SU-DHL-6 (cell line): ENCODE measurements at regions not wholly inside any gene's neighbourhood (a gene's known extent, or its start where the extent isn't known, plus 50 kb on each side); places are given as distances from the start of the nearest gene placed in this dataset.

Source experiments
- H2AFZ ChIP-seq: fragments of 200-600 bp; sonication (generic); 2 replicates; pipeline ENCODE4 v1.6.1; 2014; ENCODE audit warnings: low read depth, mild to moderate bottlenecking, moderate library complexity, mixed read lengths, antibody characterized with exemption, low read length; ENCODE audit not compliant: severe bottlenecking
- H3F3A ChIP-seq: fragments of 200-600 bp; shearing (Covaris generic); 2 replicates; pipeline ENCODE4 v1.6.0; 2016; ENCODE audit warnings: antibody characterized with exemption, mild to moderate bottlenecking; ENCODE audit not compliant: insufficient read depth
- H3K27ac ChIP-seq: fragments of 200-600 bp; sonication (generic); 2 replicates; pipeline ENCODE4 v1.5.1; 2016; ENCODE audit warnings: low read depth, mild to moderate bottlenecking, low read length, moderate library complexity, mixed read lengths
- H3K27me3 ChIP-seq: fragments of 200-600 bp; sonication (generic), shearing (Covaris generic); 2 replicates; pipeline ENCODE4 v1.6.0; 2014; ENCODE audit warnings: mild to moderate bottlenecking, low read length
- H3K36me3 ChIP-seq: fragments of 200-600 bp; sonication (generic); 2 replicates; pipeline ENCODE4 v1.6.1; 2014; ENCODE audit warnings: mild to moderate bottlenecking, low read length, mixed read lengths
- H3K4me2 ChIP-seq: fragments of 300-600, 200-600 bp; shearing (Covaris generic), sonication (generic); 2 replicates; pipeline ENCODE4 v1.6.0; 2014; ENCODE audit warnings: low read length, low read depth, mild to moderate bottlenecking; ENCODE audit not compliant: poor library complexity, severe bottlenecking
- H3K4me3 ChIP-seq: fragments of 200-600 bp; sonication (generic); 2 replicates; pipeline ENCODE4 v1.5.1; 2014; ENCODE audit warnings: antibody characterized with exemption, low read length, mild to moderate bottlenecking, mixed read lengths; ENCODE audit not compliant: insufficient read depth, poor library complexity, severe bottlenecking
- H3K79me2 ChIP-seq: fragments of 200-600 bp; sonication (generic); 2 replicates; pipeline ENCODE4 v1.6.1; 2014; ENCODE audit warnings: mild to moderate bottlenecking, low read length, moderate library complexity; ENCODE audit not compliant: insufficient read depth
- H3K9ac ChIP-seq: fragments of 200-600 bp; sonication (generic); 2 replicates; pipeline ENCODE4 v1.7.0; 2014; ENCODE audit warnings: mild to moderate bottlenecking, low read length
- H3K9me2 ChIP-seq: fragments of 200-600 bp; sonication (generic); replicated peaks from 2 replicates; pipeline ENCODE4 v1.6.1; 2014; ENCODE audit warnings: low read length; ENCODE audit not compliant: insufficient read depth
- H3K9me3 ChIP-seq: fragments of 200-600 bp; sonication (generic); 2 replicates; pipeline ENCODE4 v1.6.1; 2014; ENCODE audit warnings: low read length, mixed read lengths; ENCODE audit not compliant: insufficient read depth
- H4K20me1 ChIP-seq: fragments of 200-600 bp; sonication (generic); 2 replicates; pipeline ENCODE4 v1.6.1; 2014; ENCODE audit warnings: low read depth, mild to moderate bottlenecking, antibody characterized with exemption, low read length, moderate library complexity, mixed read lengths
- CTCF ChIP-seq: fragments of 200-600 bp; sonication (generic); IDR thresholded peaks from one replicate; pipeline ENCODE4 v1.5.1; 2017; ENCODE audit warnings: antibody characterized with exemption, mild to moderate bottlenecking, low read length, moderate library complexity; ENCODE audit not compliant: insufficient read depth, poor library complexity, severe bottlenecking
- EZH2phosphoT487 ChIP-seq: fragments of 200-600 bp; sonication (generic), shearing (Covaris generic); conservative IDR thresholded peaks from 2 replicates; pipeline ENCODE4 v1.6.1; 2018; ENCODE audit warnings: mild to moderate bottlenecking, antibody characterized with exemption, low read length, moderate library complexity, mixed read lengths

DNA sequence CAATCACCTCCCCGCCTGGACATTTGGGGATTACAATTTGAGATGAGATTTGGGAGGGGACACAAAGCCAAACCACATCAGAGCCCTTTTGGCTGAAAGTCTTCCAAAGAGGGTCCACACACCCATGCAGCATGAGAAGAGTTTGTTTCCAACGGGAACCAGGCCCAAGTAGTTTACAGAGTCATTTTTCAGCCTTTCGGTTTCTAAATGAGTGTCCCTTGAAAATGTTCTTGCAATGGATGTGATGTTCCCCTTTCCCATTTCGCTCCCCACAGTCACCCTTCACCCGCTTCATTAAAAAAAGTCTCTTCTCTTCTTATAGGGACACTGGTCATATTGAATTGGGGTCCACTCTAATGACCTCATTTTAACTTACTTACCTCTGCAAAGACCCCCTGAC lies 157.4 kb downstream of the ARL4C start:
- no peak overlapping the region for H2AFZ ChIP-seq
- H3F3A ChIP-seq = no peaks in the 10 kb centered on the region
- H3K27ac ChIP-seq = no peak overlapping the region
- no peak overlapping the region for H3K4me3 ChIP-seq
- no peaks in the 10 kb centered on the region; the same call in 1 of the 2 replicates for H3K27me3 ChIP-seq
- no peaks in the 10 kb centered on the region for H4K20me1 ChIP-seq
- H3K4me2 ChIP-seq = no peak overlapping the region
- H3K36me3 ChIP-seq = no peaks in the 10 kb centered on the region
- no peaks in the 10 kb centered on the region for H3K79me2 ChIP-seq
- TF ChIP-seq CTCF (no peak), EZH2phosphoT487 (no peak)
- H3K9me2 ChIP-seq = no peaks in the 10 kb centered on the region
- H3K9ac ChIP-seq = no peak overlapping the region
- no peaks in the 10 kb centered on the region for H3K9me3 ChIP-seq

DNA sequence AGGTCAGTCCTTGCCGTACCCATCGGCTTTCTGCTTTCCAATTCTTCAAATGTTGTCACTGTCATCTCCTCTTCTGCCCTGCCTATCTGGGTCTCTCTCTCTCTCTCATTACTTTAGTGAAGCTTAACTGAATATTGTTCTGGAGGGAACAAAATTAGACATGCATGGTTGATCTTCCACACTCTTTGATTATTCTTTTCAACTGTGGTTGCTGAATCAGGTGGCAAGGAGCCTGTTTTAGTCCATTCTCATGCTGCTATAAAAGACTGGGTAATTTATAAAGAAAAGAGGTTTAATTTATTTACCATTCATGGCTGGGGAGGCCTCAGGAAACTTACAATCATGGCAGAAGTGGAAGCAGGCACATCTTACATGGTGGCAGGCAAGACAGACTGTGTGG lies 157.9 kb downstream of the ARL4C start:
- Histone ChIP-seq H3K9me3 (no peaks in the 10 kb centered on the region), H3K9me2 (no peaks in the 10 kb centered on the region), H3K9ac (no peak overlapping the region), H3K27me3 (no peaks in the 10 kb centered on the region; the same call in 1 of the 2 replicates), H3K4me3 (no peak overlapping the region), H3K27ac (no peak overlapping the region), H3F3A (no peaks in the 10 kb centered on the region), H3K4me2 (no peak overlapping the region), H3K79me2 (no peaks in the 10 kb centered on the region), H3K36me3 (no peaks in the 10 kb centered on the region), H4K20me1 (no peaks in the 10 kb centered on the region), H2AFZ (no peak overlapping the region)
- no peak for TF ChIP-seq CTCF

- TF ChIP-seq EZH2phosphoT487 (no peak), CTCF (no peak)
- no peak overlapping the region for H2AFZ ChIP-seq
- no peaks in the 10 kb centered on the region for H3K27me3 ChIP-seq
- no peak overlapping the region for H3K4me3 ChIP-seq
- H3K27ac ChIP-seq = no peak overlapping the region
- H3K79me2 ChIP-seq = no peaks in the 10 kb centered on the region
- H3K9ac ChIP-seq = no peak overlapping the region
- H3K4me2 ChIP-seq = no peak overlapping the region
- H3K36me3 ChIP-seq = no peaks in the 10 kb centered on the region
- H4K20me1 ChIP-seq = no peaks in the 10 kb centered on the region
- no peaks in the 10 kb centered on the region for H3K9me3 ChIP-seq
- H3K9me2 ChIP-seq = no peaks in the 10 kb centered on the region
- no peaks in the 10 kb centered on the region for H3F3A ChIP-seq
Measured at GRCh38 chr2:234335661-234336228, 161.1 kb downstream of the ARL4C start.
